Nucleus accumbens (tissue), 56 donors: ENCODE measurements at regions not wholly inside any gene's neighbourhood (a gene's known extent, or its start where the extent isn't known, plus 50 kb on each side); places are given as distances from the start of the nearest gene placed in this dataset.

ENCODE experiments used
- DNase-seq, 56 donors: peaks; one replicate each; lab custom pipeline; 2025; lab: John Stamatoyannopoulos, UW

DNA sequence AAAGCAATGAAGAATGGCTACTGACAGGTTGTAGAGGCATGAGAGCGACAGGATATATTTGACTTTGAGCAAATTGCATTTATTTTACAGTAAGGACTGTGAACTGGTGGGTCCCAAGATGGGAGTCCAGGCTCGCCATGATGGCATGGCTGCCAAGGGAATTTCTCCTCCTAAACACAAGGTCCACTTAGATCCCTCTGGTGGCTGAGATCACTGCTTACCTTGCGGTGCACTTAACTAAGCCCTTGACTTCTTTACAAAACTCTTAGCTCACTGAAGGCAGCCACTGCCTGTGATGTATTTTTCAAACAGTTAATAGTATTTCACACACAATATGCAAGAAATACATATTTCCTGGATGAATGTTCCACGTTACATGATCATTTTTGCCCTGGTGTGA lies 50.3 kb upstream of the SORBS2 start:
- no peak for DNase-seq

DNA sequence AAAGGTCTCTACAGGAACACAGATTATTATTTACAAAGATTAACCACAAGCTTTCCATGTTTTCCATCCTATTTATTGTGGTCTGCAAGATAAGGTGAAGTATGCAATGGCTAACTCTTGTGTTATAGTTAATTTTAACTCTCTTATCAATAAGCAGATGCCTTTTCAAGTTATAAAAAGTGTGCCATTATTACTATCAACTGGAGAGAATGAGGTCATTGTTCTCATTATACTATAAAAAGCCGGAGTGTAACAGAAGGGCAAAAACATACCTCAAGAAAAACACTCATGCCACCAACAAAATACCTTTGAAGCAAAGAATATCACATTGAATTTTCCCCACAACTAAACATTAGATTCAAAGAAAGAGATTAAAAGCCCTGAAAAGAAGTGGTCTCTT lies 52.0 kb upstream of the SORBS2 start:
- DNase-seq: no peak

GRCh38 chr4:185865901-185866328 lies 53.9 kb upstream of the SORBS2 start:
- no peak for DNase-seq

DNA sequence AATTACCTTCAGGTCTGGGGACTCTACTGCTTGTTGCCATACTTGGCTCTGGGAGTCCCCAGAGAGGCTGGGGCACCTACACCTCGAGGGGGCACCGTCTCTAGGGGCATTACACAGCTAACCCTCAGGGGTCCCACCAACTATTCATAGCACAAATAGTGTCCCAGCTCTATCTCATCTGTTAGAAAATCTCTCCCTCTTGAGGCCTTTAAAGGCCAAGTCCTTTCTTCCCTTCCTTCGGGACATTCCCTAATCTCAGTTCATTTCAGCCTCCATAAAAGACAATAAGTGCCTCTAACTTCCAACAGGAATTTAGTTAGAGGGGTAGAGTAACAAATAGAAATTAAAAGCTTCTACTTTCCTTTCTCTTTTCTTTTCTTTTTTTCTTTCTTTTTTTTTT lies 55.8 kb upstream of the SORBS2 start:
- DNase-seq: no peak

DNA sequence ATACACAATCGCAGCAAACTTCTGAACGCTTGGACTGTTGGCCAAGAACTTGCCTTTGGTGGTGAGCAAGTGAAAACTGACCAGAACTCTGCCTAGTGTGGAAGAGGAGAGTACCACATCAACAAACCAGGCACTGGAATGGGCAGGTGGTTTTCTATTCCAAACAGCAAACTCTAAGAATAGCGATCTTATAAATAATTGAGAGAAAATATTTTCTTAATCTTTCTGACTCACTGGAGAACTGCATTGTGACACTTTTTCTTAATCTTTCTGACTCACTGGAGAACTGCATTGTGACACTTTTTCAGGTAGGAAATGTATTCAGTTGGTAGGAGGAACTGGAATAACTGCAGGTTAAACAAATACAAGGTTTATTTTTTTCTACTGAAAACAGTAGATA lies 57.0 kb upstream of the SORBS2 start:
- DNase-seq: no peak

GRCh38 chr4:185869427-185869826 lies 57.4 kb upstream of the SORBS2 start:
- DNase-seq: no peak

- DNase-seq: peak in 1 of 56 donors; percentile 2
These were observed 58.4 kb upstream of the SORBS2 start for GRCh38 chr4:185870366-185870765.

DNA sequence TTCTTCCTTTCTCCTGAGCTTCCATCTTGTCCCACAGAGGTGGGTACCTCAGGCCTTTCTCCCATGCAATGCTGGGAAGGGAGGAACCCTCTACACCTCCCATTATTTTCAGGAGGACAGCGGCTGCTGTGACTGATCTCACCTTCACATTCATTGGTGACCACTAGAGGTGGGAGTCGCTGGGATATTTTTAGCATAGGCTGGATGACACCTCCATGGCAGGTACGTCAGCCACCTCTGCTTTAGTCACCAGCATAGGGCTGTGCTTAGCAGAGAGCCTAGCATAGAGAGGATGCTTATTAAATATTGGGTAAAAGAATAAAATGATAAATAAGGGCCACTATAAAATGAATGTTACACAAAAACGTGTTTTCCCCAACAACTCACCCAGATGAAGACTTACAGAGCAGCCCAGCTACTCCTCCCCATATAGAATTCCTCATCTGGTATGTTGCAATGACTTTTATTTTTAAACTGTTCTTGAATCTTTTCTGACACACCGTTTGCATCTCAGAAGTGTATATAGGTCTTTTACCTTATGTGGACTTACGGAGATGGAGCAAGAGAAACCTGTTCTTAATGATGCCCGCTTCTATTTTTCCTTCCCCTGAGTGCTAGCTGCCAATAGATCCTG lies 60.9 kb upstream of the SORBS2 start:
- peak in 1 of 56 donors; percentile 33 for DNase-seq

GRCh38 chr4:185874516-185875230 lies 62.7 kb upstream of the SORBS2 start:
- DNase-seq: no peak

DNA sequence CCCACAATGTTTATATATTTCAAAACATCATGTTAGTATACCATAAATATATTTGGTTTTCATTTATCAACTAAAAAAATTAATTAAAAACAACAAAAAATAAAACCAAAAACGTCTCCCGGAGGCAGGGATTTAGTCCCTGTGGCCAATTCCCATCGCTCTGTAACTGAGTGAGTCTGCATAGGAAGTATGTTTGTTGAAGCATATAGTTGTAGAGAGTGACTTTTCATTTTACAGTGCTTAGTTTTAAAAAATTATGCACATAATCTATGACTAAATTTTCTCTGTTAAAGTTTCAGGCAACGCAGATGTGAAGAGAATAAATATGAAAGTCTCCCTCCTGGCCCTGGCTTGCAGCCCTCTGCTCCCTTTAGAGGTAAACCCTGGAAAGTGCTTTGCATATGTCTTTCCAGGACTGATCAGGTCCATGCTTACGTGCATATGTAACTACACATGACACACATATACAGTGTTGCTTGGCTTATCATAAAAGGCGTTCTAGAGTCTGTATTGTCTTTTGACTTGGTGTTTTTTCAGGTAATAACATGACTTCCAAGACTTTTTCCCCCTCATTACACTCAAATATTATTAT lies 63.4 kb upstream of the SORBS2 start:
- DNase-seq: no peak

DNA sequence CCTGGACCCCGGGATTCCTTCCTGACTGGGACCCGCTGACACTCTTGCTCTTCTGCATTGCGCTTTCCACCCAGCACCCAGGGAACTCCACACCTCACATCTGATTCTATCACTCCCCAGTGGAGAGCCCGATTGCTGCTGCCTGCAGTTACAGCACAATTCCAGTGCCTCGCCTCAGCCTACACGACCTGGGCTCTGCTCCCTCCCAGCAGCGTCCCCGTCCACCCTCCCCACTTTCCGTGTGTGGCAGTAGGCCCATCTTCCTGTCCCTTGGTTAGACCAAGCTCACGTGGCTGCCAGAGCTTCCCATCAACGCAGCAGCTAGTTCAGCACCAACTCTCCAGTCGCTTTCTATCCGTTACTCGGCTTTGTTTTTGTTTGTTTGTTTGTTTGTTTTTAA lies 66.6 kb upstream of the SORBS2 start:
- no peak for DNase-seq

DNA sequence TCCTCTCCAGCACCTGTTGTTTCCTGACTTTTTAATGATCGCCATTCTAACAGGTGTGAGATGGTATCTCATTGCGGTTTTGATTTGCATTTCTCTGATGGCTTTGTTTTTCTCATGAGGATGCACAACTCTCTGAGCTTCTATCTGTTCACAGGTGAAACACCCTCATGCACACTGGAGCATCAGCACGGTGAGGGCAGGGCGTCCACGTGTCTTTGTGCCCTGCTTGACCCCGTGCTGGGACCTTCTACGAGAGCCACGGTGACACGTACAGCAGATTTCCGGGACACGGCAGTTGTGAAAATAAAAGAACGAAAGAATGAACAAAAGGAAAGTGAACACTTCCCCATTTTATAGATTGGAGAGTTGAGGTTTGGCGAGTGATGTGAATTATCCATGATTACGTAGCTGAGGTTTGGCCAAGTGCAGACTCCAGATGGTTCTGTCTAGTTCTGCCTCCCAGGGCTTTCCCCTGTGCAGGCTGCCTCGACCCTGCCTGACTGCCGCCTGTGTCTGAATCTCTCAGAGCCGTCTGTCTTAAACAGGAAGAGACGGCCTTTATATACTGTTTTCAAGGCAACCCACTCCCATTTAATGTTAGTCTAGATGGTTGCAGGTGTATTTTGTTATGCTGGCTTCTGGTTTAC lies 67.8 kb upstream of the SORBS2 start:
- no peak for DNase-seq

DNA sequence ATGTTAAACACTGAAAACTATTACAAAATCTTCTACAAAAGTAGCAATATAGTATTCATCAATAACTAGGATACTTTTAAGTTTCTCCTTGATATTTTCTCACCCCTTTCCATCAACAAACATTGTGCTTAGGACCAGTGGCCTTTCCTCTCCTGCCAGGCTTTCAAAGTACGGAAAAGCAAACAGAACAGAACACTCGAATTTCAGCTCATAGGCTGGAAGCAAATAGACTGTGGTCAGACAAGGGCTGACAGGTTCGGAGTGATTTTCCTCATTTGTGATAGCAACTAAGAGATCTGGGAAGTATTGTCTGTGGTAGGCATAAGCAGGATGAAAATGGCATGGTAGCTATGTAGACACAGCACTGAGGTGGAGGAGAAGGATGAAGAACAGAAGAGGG lies 68.6 kb upstream of the SORBS2 start:
- DNase-seq: no peak

DNA sequence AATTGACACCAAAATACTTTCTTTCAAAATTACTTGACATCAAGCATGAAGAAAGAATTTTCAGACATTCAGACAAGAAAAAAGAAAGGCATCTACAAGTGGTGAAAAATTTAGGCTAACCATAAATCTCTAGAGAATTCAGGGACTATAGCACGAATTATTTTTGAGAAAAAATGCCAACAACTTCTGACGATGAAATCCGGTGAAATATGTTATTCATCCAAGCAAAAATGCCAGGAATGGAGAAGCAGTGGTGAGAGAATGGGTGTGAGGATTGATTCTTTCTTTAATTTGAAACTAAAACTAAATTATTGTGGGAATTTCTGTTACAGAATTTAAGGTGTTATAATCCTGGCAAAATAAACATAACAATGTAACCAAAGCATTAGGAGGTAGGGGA lies 69.4 kb upstream of the SORBS2 start:
- DNase-seq: no peak

DNA sequence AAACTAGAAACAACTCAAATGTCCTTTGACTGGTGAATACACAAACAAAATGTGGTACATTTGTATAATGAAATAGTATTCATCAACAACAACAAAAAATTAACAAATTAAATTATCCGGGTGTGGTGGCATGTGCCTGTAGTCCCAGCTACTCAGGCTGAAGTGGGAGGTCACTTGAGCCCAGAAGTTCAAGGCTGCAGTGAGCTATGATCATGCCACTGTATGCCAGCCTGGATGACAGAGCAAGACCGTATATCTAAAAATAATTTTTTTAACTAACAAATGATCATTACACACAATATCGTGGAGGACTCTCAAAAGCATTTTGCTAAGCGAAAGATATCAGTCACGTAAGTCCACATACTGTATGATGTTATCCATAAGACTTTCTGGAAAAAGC lies 71.6 kb upstream of the SORBS2 start:
- DNase-seq: no peak

- DNase-seq: no peak
These were observed 73.1 kb upstream of the SORBS2 start for GRCh38 chr4:185885075-185885474.

DNA sequence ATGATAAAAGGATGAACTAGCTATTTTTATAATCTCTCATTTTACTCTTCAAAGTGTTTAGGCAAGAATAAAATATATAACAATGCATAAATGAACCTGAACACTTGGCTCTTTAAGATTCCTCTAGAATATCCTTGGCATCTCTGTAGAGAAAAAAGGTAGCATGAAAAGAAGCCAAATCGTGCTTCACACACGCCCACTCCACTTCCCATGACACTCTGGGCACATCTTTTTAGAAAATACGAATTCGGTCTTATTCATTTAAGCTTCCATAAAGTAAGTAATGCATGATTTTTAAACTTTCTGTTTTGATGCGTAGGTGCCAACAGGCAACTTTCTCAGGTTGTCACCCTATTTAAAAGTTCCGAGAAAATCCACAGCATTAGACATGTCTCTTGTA lies 73.6 kb upstream of the SORBS2 start:
- peak in 6 of 56 donors; percentile 2 to 41 (median 22) for DNase-seq

- no peak for DNase-seq
These were observed 75.0 kb upstream of the SORBS2 start for GRCh38 chr4:185886832-185887524.

DNA sequence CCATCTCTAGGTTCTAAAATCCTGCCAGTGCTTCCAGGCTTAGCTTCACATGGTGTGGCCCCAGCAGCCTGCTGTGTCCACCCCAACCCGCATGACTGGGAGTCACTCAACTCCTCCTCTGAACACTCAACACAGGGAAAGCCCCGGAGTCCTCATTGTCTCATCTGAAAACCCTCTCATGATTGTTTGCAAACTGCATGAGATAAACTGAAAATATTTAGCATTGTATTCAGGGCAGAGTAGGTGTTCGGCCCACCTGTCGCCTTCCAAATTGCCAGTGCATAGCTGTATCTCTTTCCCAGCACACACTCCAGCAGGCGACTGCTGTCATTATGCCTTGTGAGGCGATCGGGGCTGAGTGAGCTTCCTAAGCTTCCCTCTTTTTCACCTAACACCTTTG lies 76.7 kb upstream of the SORBS2 start:
- DNase-seq: no peak

DNA sequence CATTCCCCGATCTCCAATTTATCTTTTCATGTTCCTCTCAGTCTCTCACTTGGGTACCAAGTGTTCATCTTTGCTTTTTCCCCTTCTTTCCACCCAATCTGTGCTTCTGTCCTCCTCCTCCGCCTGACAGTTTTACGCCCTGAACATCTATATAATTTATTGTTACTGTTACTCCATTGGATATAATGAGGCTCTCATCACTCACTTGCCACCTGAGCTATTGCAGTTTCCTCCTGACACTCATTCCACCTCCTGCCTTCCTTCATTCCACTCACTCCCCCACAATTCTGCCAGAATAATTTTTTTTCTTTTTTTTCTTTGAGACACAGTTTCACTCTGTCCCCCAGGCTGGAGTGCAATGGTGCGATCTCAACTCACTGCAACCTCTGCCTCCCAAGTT lies 77.6 kb upstream of the SORBS2 start:
- DNase-seq: peak in 8 of 56 donors; percentile 6 to 40 (median 26)

- no peak for DNase-seq
These were observed 78.2 kb upstream of the SORBS2 start for GRCh38 chr4:185890196-185890595.
